ENCODE measurements at regions not wholly inside any gene's neighbourhood (a gene's known extent, or its start where the extent isn't known, plus 50 kb on each side); places are given as distances from the start of the nearest gene placed in this dataset.

DNA sequence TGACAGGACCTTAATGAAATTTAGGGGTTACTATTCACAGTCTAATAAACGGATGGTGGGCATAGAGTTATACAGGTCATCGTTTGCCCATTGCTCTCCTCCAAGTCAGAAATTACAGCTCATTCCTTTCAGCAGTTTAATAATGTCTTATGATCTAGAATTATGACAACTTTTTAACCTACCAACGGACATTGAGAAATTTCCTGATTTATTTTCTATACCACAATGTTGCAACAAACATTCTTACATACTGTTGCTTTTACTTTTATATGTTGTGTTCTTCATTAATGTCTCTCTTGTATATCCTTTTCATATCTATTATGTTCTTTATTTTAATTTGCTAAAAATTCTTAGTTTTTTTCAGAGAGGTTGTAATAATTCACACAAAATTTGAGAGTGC lies 152.8 kb upstream of the PRLR start:
- no peak for FAIRE-seq
- TF ChIP-seq, protein P1, sequence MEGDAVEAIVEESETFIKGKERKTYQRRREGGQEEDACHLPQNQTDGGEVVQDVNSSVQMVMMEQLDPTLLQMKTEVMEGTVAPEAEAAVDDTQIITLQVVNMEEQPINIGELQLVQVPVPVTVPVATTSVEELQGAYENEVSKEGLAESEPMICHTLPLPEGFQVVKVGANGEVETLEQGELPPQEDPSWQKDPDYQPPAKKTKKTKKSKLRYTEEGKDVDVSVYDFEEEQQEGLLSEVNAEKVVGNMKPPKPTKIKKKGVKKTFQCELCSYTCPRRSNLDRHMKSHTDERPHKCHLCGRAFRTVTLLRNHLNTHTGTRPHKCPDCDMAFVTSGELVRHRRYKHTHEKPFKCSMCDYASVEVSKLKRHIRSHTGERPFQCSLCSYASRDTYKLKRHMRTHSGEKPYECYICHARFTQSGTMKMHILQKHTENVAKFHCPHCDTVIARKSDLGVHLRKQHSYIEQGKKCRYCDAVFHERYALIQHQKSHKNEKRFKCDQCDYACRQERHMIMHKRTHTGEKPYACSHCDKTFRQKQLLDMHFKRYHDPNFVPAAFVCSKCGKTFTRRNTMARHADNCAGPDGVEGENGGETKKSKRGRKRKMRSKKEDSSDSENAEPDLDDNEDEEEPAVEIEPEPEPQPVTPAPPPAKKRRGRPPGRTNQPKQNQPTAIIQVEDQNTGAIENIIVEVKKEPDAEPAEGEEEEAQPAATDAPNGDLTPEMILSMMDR (IDR thresholded peaks at IDR 0.05; ENCODE audit: insufficient read depth, missing control alignments): no peak

DNA sequence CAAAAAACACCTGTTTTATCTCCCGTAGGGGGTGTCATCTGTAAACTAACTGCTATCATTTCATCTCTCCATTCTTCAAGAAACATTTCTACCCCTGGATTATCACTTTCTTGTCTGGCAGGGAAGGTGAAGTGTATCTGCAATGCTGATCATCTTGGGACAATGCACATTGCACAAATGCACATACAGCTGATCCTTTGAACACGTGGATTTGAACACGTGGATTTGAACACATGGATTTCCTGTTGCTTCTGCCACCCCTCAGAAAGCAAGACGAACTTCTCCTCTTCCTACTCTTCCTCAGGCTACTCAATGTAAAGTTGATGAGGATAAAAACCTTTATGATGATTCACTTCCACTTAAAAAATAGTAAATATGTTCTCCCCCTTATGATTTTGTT lies 147.4 kb upstream of the PRLR start:
- DNase-seq (ENCODE audit: insufficient read length, low spot score): no peak
- TF ChIP-seq, protein P1 (IDR thresholded peaks at IDR 0.05; ENCODE audit: insufficient read depth, missing control alignments): no peak
- no peak for FAIRE-seq

More for the DNA sequence above, 152.8 kb upstream of the PRLR start:
- no peak for DNase-seq (ENCODE audit: insufficient read length, low spot score)

DNA sequence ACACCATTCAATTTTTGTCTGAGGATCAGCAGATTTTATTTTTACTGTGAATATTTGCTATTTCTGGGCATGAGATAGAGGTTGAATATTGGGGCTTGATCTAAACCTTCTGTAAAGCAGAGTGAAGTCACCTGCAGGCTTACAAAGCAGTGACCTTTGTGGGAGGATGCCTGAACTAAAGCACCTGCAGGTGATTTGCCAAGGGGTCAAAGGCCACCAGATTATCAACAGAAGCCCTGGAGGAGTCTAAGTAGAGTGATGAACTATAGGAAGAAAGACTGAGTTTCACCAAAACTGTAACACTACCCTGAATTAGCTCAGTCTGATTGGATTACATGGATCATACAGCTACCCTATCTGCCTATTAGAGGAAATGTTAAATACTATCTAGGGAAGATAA lies 144.3 kb upstream of the PRLR start:
- FAIRE-seq (no peak), DNase-seq (ENCODE audit: insufficient read length, low spot score) (no peak)
- TF ChIP-seq, protein P1 (IDR thresholded peaks at IDR 0.05; ENCODE audit: insufficient read depth, missing control alignments): no peak

DNA sequence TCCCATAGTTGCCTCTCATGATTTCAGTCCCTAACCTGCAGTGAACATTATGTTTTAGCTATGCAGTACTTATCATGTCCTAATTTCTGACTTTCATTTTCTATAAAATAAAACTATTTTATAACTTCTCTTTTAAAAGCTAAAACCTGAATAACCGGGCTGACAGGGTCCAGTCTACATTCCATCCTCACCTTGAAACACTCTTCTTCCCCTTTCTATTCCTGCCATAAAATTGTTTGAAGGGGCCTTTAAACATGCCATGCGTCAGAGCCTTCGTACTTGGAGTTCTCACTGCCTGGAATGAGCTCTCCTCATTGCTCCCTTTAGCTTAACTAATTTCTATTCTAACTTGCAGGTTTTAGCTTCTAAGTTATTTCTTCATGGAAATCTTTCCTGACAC lies 143.0 kb upstream of the PRLR start:
- no peak for FAIRE-seq
- TF ChIP-seq, protein P1 (IDR thresholded peaks at IDR 0.05; ENCODE audit: insufficient read depth, missing control alignments): no peak
- no peak for DNase-seq (ENCODE audit: insufficient read length, low spot score)

DNA sequence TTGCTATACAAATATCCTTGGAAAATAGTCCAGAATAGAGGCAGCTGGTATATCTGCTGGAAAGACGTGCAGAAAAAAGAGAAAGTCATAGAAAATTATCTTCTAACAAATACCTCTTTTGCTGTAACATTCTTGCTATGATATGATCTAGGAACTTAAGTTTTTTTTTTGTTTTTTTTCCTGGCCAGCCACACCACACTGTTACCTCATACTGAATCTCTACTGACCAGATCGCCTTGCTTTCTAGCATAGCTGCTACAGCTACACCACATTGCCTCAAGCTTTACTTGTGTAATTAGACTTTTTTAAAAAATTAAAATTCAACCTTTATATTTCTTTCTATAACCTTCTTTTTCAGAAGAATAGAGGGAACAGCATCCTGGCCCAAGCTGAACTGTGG lies 142.2 kb upstream of the PRLR start:
- FAIRE-seq (no peak), DNase-seq (ENCODE audit: insufficient read length, low spot score) (no peak)
- TF ChIP-seq, protein P1 (IDR thresholded peaks at IDR 0.05; ENCODE audit: insufficient read depth, missing control alignments): no peak

DNA sequence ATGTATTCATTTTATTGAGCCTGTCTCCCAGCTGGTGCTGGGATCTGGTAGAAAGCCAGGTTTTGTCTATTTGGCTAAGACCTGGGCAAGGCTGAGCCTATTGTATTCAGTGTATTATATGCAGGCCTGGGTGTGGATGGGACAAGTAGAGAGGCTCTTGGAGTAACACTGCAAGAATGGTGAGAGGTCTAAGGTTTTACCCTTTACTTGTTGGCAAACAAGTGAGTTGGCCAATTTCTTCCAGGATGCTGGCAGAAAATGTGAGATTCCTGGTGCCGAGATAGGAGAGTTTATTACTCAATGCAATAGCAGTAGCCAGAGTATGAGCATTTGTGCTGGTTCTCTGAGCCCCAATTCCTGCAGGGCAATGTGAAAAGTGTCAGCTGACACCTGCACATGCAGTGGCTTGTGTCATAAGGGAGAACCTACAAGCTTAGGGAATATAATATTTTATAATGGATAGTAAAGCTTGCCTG lies 141.7 kb upstream of the PRLR start:
- no peak for FAIRE-seq
- TF ChIP-seq, protein P1 (IDR thresholded peaks at IDR 0.05; ENCODE audit: insufficient read depth, missing control alignments): no peak
- no peak for DNase-seq (ENCODE audit: insufficient read length, low spot score)

DNA sequence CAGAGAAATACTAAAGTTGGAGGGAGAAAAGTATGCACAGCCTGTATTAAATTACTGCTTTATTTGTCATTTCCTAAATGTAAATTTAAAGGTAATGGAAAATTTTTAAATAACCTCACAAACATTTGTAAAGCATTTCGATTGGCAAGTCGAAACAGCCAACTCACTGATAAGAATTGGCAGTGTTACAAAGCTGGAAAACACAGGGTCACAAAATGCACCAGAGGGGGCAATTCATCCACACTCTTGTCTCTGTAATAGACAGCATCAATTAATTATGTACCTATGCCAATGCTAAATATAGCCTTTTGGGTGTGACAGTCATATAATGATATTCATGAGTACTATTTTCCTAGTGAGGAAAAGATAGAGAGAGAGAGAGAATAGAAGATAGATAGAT lies 140.6 kb upstream of the PRLR start:
- no peak for DNase-seq (ENCODE audit: insufficient read length, low spot score)
- TF ChIP-seq, protein P1 (IDR thresholded peaks at IDR 0.05; ENCODE audit: insufficient read depth, missing control alignments): no peak
- no peak for FAIRE-seq

Data from D721Med (cell line).